ENCODE measurements at regions not wholly inside any gene's neighbourhood (a gene's known extent, or its start where the extent isn't known, plus 50 kb on each side); places are given as distances from the start of the nearest gene placed in this dataset.

GRCh38 chr19:28020619-28021258, 1192.2 kb downstream of the UQCRFS1 start:
- no peak for DNase-seq (ENCODE audit: low read depth in 3 of 3, low spot score in 1 of 3)

GRCh38 chr19:28019901-28020300, 1193.0 kb downstream of the UQCRFS1 start:
- no peak for DNase-seq (ENCODE audit: low read depth in 3 of 3, low spot score in 1 of 3)

GRCh38 chr19:28019371-28019770, 1193.6 kb downstream of the UQCRFS1 start:
- no peak for DNase-seq (ENCODE audit: low read depth in 3 of 3, low spot score in 1 of 3)

GRCh38 chr19:28018499-28018898, 1194.5 kb downstream of the UQCRFS1 start:
- no peak for DNase-seq (ENCODE audit: low read depth in 3 of 3, low spot score in 1 of 3)

GRCh38 chr19:28014615-28015405, 1198.1 kb downstream of the UQCRFS1 start:
- no peak for DNase-seq (ENCODE audit: low read depth in 3 of 3, low spot score in 1 of 3)

GRCh38 chr19:28012361-28012760, 1200.6 kb downstream of the UQCRFS1 start:
- DNase-seq (ENCODE audit: low read depth in 3 of 3, low spot score in 1 of 3): no peak

- no peak for DNase-seq (ENCODE audit: low read depth in 3 of 3, low spot score in 1 of 3)
Observed at GRCh38 chr19:28010656-28011055, 1202.3 kb downstream of the UQCRFS1 start.

GRCh38 chr19:28009696-28010095, 1203.3 kb downstream of the UQCRFS1 start:
- no peak for DNase-seq (ENCODE audit: low read depth in 3 of 3, low spot score in 1 of 3)

- no peak for DNase-seq (ENCODE audit: low read depth in 3 of 3, low spot score in 1 of 3)
Observed at GRCh38 chr19:28008695-28009094, 1204.3 kb downstream of the UQCRFS1 start.

- no peak for DNase-seq (ENCODE audit: low read depth in 3 of 3, low spot score in 1 of 3)
Observed at GRCh38 chr19:28003543-28003942, 1209.4 kb downstream of the UQCRFS1 start.

- DNase-seq (ENCODE audit: low read depth in 3 of 3, low spot score in 1 of 3): no peak
Observed at GRCh38 chr19:27997069-27997468, 1215.9 kb downstream of the UQCRFS1 start.

- DNase-seq (ENCODE audit: low read depth in 3 of 3, low spot score in 1 of 3): no peak
Observed at GRCh38 chr19:27993619-27994570, 1219.1 kb downstream of the UQCRFS1 start.

GRCh38 chr19:27986299-27986698, 1226.7 kb downstream of the UQCRFS1 start:
- DNase-seq (ENCODE audit: low read depth in 3 of 3, low spot score in 1 of 3): no peak

GRCh38 chr19:27975419-27976005, 1237.4 kb downstream of the UQCRFS1 start:
- no peak for DNase-seq (ENCODE audit: low read depth in 3 of 3, low spot score in 1 of 3)

GRCh38 chr19:27974082-27974513, 1238.9 kb downstream of the UQCRFS1 start:
- no peak for DNase-seq (ENCODE audit: low read depth in 3 of 3, low spot score in 1 of 3)

- no peak for DNase-seq (ENCODE audit: low read depth in 3 of 3, low spot score in 1 of 3)
Observed at GRCh38 chr19:27972291-27973040, 1240.5 kb downstream of the UQCRFS1 start.

- DNase-seq (ENCODE audit: low read depth in 3 of 3, low spot score in 1 of 3): no peak
Observed at GRCh38 chr19:27971869-27972268, 1241.1 kb downstream of the UQCRFS1 start.

GRCh38 chr19:27971071-27971470, 1241.9 kb downstream of the UQCRFS1 start:
- no peak for DNase-seq (ENCODE audit: low read depth in 3 of 3, low spot score in 1 of 3)

GRCh38 chr19:27966390-27966816, 1246.5 kb downstream of the UQCRFS1 start:
- no peak for DNase-seq (ENCODE audit: low read depth in 3 of 3, low spot score in 1 of 3)

- DNase-seq (ENCODE audit: low read depth in 3 of 3, low spot score in 1 of 3): no peak
Observed at GRCh38 chr19:27964185-27964584, 1248.8 kb downstream of the UQCRFS1 start.

Measured in stimulated activated CD4-positive, alpha-beta T cell treated with anti-CD3 and anti-CD28 coated beads, TNF-alpha, amount 100 ng/mL, for 1 hour (primary cell).